Keratinocyte (primary cell): ENCODE measurements at regions not wholly inside any gene's neighbourhood (a gene's known extent, or its start where the extent isn't known, plus 50 kb on each side); places are given as distances from the start of the nearest gene placed in this dataset.

Experiments used
- DNase-seq: peaks from one replicate; pipeline ENCODE4 v3.0.0-alpha.2; 2011; ENCODE audit warnings: low read depth, missing footprints, low spot score
- FAIRE-seq: peaks from 2 replicates; lab custom pipeline; 2011; peaks lifted over from hg19 to GRCh38; lab: Jason Lieb, UNC
- H2AFZ ChIP-seq: 2 replicates; pipeline ENCODE4 v1.6.0; 2012; ENCODE audit warnings: low read length, control low read depth, inconsistent platforms; ENCODE audit not compliant: control insufficient read depth
- H3K27ac ChIP-seq: 2 replicates; pipeline ENCODE4 v1.5.1; 2011; ENCODE audit warnings: low read length; ENCODE audit not compliant: control insufficient read depth, insufficient read depth
- H3K27me3 ChIP-seq: 3 replicates; pipeline ENCODE4 v1.6.0; 2011; ENCODE audit warnings: low read length; ENCODE audit not compliant: control insufficient read depth, insufficient read depth; ENCODE audit errors: extremely low read depth
- H3K36me3 ChIP-seq, 2 experiments: 2 replicates in 1 of 2; 3 replicates in 1 of 2; pipeline ENCODE4 v1.5.1; 2011; ENCODE audit warnings: low read length in 2 of 2, mild to moderate bottlenecking in 1 of 2; ENCODE audit not compliant: control insufficient read depth in 2 of 2, insufficient read depth in 2 of 2; ENCODE audit errors: extremely low read depth in 1 of 2
- H3K4me1 ChIP-seq: 3 replicates; pipeline ENCODE4 v1.5.1; 2011; ENCODE audit warnings: low read length; ENCODE audit not compliant: control insufficient read depth, insufficient read depth; ENCODE audit errors: extremely low read depth
- H3K4me2 ChIP-seq: 3 replicates; pipeline ENCODE4 v1.6.0; 2011; ENCODE audit warnings: low read depth, low read length; ENCODE audit not compliant: control insufficient read depth, insufficient read depth; ENCODE audit errors: extremely low read depth
- H3K4me3 ChIP-seq, 3 experiments: fragments of 200-600 bp in 1 of 3; sonication (generic) in 1 of 3; 2 replicates in 2 of 3; 3 replicates in 1 of 3; pipeline ENCODE4 v1.5.1; 2011 to 2016; ENCODE audit warnings: low read length in 3 of 3, mild to moderate bottlenecking in 3 of 3, control low read depth in 2 of 3, inconsistent platforms in 1 of 3, low read depth in 1 of 3, mixed read lengths in 1 of 3, mixed run types in 1 of 3, moderate library complexity in 1 of 3; ENCODE audit not compliant: control insufficient read depth in 2 of 3, insufficient read depth in 2 of 3; ENCODE audit errors: extremely low read depth in 1 of 3
- H3K79me2 ChIP-seq: 2 replicates; pipeline ENCODE4 v1.6.0; 2012; ENCODE audit warnings: low read length; ENCODE audit not compliant: control insufficient read depth, insufficient read depth
- H3K9ac ChIP-seq: 3 replicates; pipeline ENCODE4 v1.6.0; 2011; ENCODE audit warnings: low read length; ENCODE audit not compliant: control insufficient read depth, insufficient read depth; ENCODE audit errors: extremely low read depth
- H3K9me1 ChIP-seq: 3 replicates; pipeline ENCODE4 v1.6.0; 2011; ENCODE audit warnings: low read length; ENCODE audit not compliant: control insufficient read depth, insufficient read depth; ENCODE audit errors: extremely low read depth
- H3K9me3 ChIP-seq: 2 replicates; pipeline ENCODE4 v1.5.1; 2012; ENCODE audit warnings: low read depth, low read length; ENCODE audit not compliant: control insufficient read depth
- H4K20me1 ChIP-seq: 3 replicates; pipeline ENCODE4 v1.6.0; 2011; ENCODE audit warnings: low read length; ENCODE audit not compliant: control insufficient read depth, insufficient read depth; ENCODE audit errors: extremely low read depth
- EZH2 ChIP-seq: IDR thresholded peaks from one replicate; pipeline ENCODE4 v1.6.1; 2012; ENCODE audit warnings: inconsistent platforms, mild to moderate bottlenecking, low read length, moderate library complexity
- dilution Hi-C: fragments of 300-500 bp; cut with MboI; formaldehyde crosslinking; loops from one replicate; pipeline ENCODE4 v1.7.0; 2020; ENCODE audit warnings: low sequenced_read_pairs; ENCODE audit not compliant: extremely low pct_ligation_motif_present
- TF ChIP-seq, protein P1 (sequence below), 3 experiments: IDR thresholded peaks in 1 of 3; conservative IDR thresholded peaks in 1 of 3; optimal IDR thresholded peaks in 1 of 3; 2 replicates in 2 of 3; 3 replicates in 1 of 3; pipeline versions ENCODE3 to v1.5.1; 2011; ENCODE audit warnings: low read length in 3 of 3, mild to moderate bottlenecking in 3 of 3, moderate library complexity in 2 of 3, control low read depth in 1 of 3, inconsistent platforms in 1 of 3; ENCODE audit not compliant: insufficient read depth in 2 of 3; ENCODE audit errors: extremely low read depth in 1 of 3

- DNase-seq (no peak), FAIRE-seq (no peak)
- TF ChIP-seq, protein P1, sequence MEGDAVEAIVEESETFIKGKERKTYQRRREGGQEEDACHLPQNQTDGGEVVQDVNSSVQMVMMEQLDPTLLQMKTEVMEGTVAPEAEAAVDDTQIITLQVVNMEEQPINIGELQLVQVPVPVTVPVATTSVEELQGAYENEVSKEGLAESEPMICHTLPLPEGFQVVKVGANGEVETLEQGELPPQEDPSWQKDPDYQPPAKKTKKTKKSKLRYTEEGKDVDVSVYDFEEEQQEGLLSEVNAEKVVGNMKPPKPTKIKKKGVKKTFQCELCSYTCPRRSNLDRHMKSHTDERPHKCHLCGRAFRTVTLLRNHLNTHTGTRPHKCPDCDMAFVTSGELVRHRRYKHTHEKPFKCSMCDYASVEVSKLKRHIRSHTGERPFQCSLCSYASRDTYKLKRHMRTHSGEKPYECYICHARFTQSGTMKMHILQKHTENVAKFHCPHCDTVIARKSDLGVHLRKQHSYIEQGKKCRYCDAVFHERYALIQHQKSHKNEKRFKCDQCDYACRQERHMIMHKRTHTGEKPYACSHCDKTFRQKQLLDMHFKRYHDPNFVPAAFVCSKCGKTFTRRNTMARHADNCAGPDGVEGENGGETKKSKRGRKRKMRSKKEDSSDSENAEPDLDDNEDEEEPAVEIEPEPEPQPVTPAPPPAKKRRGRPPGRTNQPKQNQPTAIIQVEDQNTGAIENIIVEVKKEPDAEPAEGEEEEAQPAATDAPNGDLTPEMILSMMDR (optimal IDR thresholded peaks at IDR 0.05 in 1 of 3, IDR thresholded peaks at IDR 0.05 in 1 of 3, conservative IDR thresholded peaks at IDR 0.05 in 1 of 3; ENCODE audit: extremely low read depth in 1 of 3, insufficient read depth in 2 of 3, low read length in 3 of 3): no peak
- TF ChIP-seq EZH2: no peak
- Histone ChIP-seq H4K20me1 (no peaks in the 10 kb centered on the region), H3K79me2 (no peaks in the 10 kb centered on the region), H3K4me2 (no peak overlapping the region), H3K27ac (no peak overlapping the region), H3K9me3 (no peaks in the 10 kb centered on the region), H2AFZ (no peak overlapping the region), H3K4me3 (no peak overlapping the region), H3K4me1 (peaks cover 14% of the 10 kb centered on the region), H3K27me3 (no peaks in the 10 kb centered on the region), H3K9me1 (no peaks in the 10 kb centered on the region), H3K9ac (no peak overlapping the region), H3K36me3 (no peaks in the 10 kb centered on the region)
- dilution Hi-C loops: no loop called here
These were observed 92.7 kb upstream of the FAM20A start for GRCh38 chr17:68693896-68694295.

- no peak overlapping the region for H2AFZ ChIP-seq
- H3K9me3 ChIP-seq: no peaks in the 10 kb centered on the region
- no peaks in the 10 kb centered on the region for H4K20me1 ChIP-seq
- TF ChIP-seq, protein P1 (optimal IDR thresholded peaks at IDR 0.05 in 1 of 3, IDR thresholded peaks at IDR 0.05 in 1 of 3, conservative IDR thresholded peaks at IDR 0.05 in 1 of 3; ENCODE audit: extremely low read depth in 1 of 3, insufficient read depth in 2 of 3, low read length in 3 of 3): no peak
- TF ChIP-seq EZH2: no peak
- H3K27ac ChIP-seq: no peak overlapping the region
- peaks cover 12% of the 10 kb centered on the region for H3K4me1 ChIP-seq
- H3K79me2 ChIP-seq: no peaks in the 10 kb centered on the region
- no peaks in the 10 kb centered on the region for H3K9me1 ChIP-seq
- H3K27me3 ChIP-seq: no peaks in the 10 kb centered on the region
- FAIRE-seq (no peak), DNase-seq (no peak)
- H3K4me2 ChIP-seq: no peak overlapping the region
- no peak overlapping the region for H3K9ac ChIP-seq
- H3K4me3 ChIP-seq: no peak overlapping the region
- H3K36me3 ChIP-seq: no peaks in the 10 kb centered on the region
- dilution Hi-C loops: no loop called here
These were observed 92.3 kb upstream of the FAM20A start for GRCh38 chr17:68693466-68693865.
